H54 (cell line): ENCODE measurements at regions not wholly inside any gene's neighbourhood (a gene's known extent, or its start where the extent isn't known, plus 50 kb on each side); places are given as distances from the start of the nearest gene placed in this dataset.
"Not testable (repeated sequence)": the region's sequence is repeated elsewhere in the genome, so short reads cannot be mapped to it uniquely, and the experiment has no call there.

Source experiments
- DNase-seq: peaks from one replicate; pipeline ENCODE4 v3.0.0; 2011; ENCODE audit warnings: low spot score, mixed read lengths; ENCODE audit not compliant: insufficient read length
- FAIRE-seq: peaks from 3 replicates; lab custom pipeline; 2011; peaks lifted over from hg19 to GRCh38; lab: Jason Lieb, UNC
- POLR2A ChIP-seq: IDR thresholded peaks from 2 replicates; pipeline ENCODE4 v1.6.1; 2011; ENCODE audit warnings: low read depth, mild to moderate bottlenecking, low read length

DNA sequence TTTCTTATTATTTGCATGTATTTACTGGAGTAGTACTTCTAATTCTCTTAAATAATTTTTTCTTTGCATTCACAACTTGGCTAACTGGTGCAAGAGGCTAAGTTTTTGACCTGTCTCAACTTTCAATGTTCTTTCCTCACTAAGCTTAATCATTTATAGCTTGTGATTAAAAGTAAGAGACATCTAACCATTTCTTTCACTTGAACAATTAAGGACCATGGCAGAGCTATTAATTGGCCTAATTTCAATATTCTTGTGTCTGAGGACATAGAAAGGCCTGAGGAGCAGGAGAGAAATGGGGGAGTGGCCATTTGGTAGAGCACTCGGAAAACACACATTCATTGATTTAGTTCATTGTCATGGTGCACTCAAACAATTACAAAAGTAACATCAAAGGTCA lies 141.4 kb upstream of the TMEM196 start:
- TF ChIP-seq POLR2A = no peak
- DNase-seq = no peak
- no peak for FAIRE-seq

DNA sequence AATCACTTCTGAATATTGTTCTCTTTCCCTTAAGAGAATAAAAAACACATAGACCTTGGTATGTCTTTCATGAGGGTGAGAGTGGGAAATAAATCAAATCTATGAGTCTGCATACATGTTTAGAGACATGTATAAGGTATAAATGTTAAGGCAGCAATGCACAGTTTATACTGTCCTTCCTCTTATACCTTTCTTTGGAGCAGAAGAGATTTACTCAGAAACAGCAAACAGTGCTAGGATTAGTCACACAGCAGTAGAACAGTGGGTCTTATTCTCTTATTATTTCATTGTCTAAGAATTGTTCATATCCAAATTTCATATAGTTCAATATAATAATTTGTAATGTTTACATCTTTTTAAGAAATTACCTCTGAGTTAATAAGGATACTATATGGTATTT lies 126.7 kb upstream of the TMEM196 start:
- no peak for DNase-seq
- peak; percentile 6 for FAIRE-seq
- TF ChIP-seq POLR2A = no peak

DNA sequence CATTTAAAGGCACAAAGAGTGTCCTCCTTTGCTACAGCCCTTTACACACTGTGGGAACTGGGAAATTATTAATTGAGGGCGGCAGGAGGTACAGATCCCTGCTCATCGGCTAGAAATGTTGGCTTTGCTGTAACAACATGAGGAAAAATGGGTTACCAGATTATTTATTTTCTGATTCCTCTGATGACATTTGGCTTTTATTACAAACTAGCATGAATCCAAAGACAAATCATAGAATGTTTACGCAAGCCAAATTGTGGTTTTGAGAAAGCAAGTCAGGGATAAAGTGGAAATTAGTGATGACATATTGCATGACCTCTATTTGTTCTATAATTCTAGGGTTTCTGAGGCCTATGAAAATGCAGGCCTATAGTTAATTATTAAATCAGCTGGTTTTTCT lies 126.1 kb upstream of the TMEM196 start:
- no peak for DNase-seq
- FAIRE-seq = no peak
- no peak for TF ChIP-seq POLR2A

DNA sequence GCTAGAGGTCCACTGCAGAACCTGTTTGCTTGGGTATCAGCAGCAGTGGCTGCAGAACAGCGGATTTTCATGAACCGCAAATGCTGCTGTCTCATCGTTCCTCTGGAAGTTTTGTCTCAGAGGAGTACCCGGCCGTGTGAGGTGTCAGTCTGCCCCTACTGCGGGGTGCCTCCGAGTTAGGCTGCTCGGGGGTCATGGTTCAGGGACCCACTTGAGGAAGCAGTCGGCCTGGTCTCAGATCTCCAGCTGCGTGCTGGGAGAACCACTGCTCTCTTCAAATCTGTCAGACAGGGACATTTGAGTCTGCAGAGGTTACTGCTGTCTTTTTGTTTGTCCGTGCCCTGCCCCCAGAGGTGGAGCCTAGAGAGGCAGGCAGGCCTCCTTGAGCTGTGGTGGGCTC lies 109.5 kb upstream of the TMEM196 start:
- DNase-seq, FAIRE-seq: not testable (repeated sequence)

DNA sequence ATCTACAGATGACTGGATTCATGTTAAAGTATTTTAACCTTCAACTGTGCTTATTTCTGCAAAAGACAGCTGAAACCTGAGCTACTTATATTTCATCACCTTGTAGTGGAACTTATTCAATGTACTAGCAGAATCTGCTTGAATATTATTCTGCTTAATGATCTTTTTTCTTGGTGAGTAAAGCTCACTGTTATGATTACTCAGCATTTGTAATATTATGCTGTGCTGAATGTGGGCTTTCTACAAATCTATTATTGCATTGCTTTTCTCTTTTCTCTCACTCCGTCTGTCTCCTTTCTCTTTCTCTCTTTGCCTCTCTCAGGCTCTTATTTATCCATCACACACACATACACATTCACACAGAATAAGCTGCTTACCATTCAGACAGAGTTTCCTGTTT lies 98.7 kb upstream of the TMEM196 start:
- DNase-seq (no peak), FAIRE-seq (peak; percentile 38)
- TF ChIP-seq POLR2A = no peak

DNA sequence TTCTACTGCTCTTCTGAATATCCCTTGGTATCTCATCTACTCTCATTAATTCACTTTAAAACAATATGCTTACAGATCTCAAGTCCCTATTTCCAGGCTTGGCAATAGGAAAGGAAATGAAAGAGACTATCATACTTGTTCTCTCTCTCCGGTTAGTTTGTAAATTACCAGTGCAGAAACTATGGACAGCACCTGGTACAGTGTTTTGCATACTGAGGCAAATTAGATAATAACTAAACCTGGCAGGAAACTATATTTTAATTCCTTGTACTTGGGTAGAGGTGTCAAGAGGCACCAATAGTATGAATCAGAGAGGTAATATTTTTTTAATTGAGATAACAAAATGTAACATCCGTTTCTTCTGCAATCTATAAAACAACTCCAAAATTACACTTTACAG lies 97.7 kb upstream of the TMEM196 start:
- no peak for FAIRE-seq
- TF ChIP-seq POLR2A = no peak
- DNase-seq = no peak

DNA sequence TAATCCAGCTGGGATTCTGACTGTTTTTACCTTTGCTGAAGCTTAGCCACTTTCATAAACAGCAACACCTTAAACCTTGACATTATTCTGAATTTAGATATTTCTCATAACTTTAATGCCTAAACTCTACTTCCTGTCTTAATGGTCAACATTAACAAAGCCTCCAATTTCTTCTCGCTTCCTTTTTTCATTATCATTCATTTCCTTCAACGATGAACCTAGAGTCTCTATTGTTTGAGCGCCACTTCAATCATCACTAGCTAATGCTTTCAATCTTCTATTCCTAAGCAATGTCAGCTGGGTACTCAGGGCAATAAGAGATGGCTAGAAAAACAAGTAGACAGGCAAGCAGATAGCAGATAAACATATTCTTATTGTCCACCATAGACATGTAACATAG lies 96.6 kb upstream of the TMEM196 start:
- TF ChIP-seq POLR2A = no peak
- DNase-seq (no peak), FAIRE-seq (peak; percentile 70)

DNA sequence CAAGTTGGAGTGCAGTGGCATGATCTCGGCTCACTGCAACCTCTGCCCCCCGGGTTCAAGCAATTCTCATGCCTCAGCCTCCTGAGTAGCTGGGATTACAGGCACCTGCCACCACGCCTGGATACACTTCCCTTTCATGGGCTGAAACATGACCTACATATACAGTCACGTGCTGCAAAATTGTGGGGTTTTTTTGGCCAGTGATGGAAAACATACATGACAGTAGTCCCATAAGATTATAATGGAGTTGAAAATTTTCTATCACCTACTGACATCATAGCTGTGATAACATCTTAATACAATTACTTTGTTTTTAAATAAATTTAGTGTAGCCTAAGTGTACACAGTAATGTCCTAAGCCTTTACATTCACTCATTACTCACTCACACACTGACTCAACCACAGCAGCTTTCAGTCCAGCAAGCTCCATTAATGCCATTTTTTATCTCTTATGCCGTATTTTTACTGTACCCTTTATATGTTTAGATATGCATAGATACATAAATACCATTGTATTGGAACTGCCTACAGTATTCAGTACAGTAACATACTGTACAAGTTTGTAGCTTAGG lies 79.9 kb upstream of the TMEM196 start:
- FAIRE-seq (peak; percentile 83), DNase-seq (no peak)
- no peak for TF ChIP-seq POLR2A

DNA sequence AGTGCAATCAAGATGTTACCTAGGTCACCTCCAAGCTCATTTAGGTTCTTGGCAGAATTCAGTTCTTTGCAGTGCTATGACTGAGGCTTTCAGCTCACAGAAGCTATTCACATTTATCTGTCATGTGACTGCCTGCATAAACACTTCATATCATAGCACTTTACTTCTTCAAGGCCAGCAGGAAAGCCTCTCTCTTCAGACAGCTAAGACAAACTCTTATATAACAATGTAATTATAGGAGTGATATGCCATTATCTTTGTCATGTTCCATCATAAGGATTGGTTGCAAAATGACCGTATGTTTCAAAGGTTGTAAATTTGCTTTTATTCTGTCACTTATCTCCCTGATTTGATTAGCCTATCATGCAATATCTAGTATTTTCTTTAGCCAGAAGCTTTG lies 78.8 kb upstream of the TMEM196 start:
- DNase-seq (no peak), FAIRE-seq (no peak)
- TF ChIP-seq POLR2A = no peak

DNA sequence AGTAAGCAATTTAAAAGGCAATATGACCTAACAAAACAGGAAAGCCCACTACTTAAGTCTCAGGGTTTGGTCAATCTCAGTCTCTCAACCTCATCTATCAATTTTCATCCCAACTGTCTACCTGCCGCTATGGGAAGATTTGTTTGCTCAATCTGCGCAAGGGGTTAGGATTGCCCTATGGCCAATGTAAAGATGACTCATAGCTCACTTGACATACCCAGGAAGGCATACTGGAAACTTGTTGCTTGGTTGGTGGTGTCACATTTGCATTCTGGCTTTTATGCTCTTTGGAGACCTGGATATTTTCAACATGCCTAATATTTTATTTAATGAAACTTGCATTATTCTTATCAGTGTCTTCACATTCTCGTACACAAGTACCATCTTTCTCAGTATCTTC lies 78.1 kb upstream of the TMEM196 start:
- FAIRE-seq = peak; percentile 89
- DNase-seq = no peak
- no peak for TF ChIP-seq POLR2A

DNA sequence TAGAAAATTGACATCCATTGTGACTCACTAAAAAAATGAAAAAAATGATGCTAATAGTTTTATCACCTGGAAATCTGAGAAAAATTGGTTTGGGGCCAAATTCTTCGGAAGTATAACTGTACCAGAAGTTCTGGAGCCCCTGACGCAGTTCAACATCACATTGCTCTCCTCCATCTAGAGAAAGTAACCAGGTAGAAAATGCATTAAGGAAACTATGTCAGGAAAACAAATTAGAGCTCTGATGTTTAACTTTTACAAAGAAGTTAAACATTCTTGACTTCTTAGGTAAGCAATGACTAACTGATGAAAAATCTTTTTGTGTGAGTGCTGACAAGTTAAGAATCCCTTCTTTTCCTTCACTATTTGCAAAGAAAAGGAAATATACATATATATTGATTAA lies 61.1 kb upstream of the TMEM196 start:
- DNase-seq (no peak), FAIRE-seq (peak; percentile 89)
- no peak for TF ChIP-seq POLR2A

DNA sequence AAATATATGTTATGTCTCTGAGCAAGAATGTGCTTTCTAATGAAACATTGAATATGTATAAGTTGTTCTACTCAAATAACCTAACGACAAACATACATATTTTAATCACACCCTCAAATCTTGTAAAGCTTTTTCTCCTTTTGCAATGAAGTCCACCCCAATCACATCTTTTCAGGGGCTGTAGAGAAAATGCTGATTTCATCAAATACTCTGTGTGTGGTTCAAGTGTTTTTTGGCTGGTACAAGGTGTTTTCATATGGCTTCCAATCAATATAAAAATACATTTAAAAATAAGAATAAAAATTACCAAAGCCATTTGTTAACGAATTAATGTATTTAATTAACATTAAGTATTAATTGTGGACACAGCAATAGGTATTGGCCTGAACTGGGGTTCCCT lies 57.2 kb upstream of the TMEM196 start:
- DNase-seq = no peak
- FAIRE-seq = peak; percentile 20
- TF ChIP-seq POLR2A = no peak
